Right lung (tissue), 2 donors: ENCODE measurements at regions not wholly inside any gene's neighbourhood (a gene's known extent, or its start where the extent isn't known, plus 50 kb on each side); places are given as distances from the start of the nearest gene placed in this dataset.
"Not testable (repeated sequence)": the region's sequence is repeated elsewhere in the genome, so short reads cannot be mapped to it uniquely, and the experiment has no call there.

ENCODE experiments used
- DNase-seq, 2 donors: peaks; one replicate each; pipeline ENCODE4 v3.0.0-alpha.2; 2013

GRCh38 chr10:113493882-113494301 lies 59.0 kb upstream of the HABP2 start:
- no peak for DNase-seq

GRCh38 chr10:113494761-113495160 lies 58.1 kb upstream of the HABP2 start:
- no peak for DNase-seq

GRCh38 chr10:113495553-113495952 lies 57.3 kb upstream of the HABP2 start:
- DNase-seq: no peak

- peak; percentile 65 to 68 for DNase-seq
Measured at GRCh38 chr10:113496111-113497109, 56.4 kb upstream of the HABP2 start.

- no peak for DNase-seq
Measured at GRCh38 chr10:113497198-113497597, 55.7 kb upstream of the HABP2 start.

GRCh38 chr10:113498997-113499396 lies 53.9 kb upstream of the HABP2 start:
- peak; percentile 45 to 51 for DNase-seq

GRCh38 chr10:113499806-113500205 lies 53.0 kb upstream of the HABP2 start:
- DNase-seq: no peak

GRCh38 chr10:113501031-113501430 lies 51.8 kb upstream of the HABP2 start:
- DNase-seq: not testable (repeated sequence)
